ENCODE measurements at regions not wholly inside any gene's neighbourhood (a gene's known extent, or its start where the extent isn't known, plus 50 kb on each side); places are given as distances from the start of the nearest gene placed in this dataset.

GRCh38 chr4:77445823-77446222 lies 159.8 kb upstream of the CXCL13 start:
- Histone ChIP-seq H3K9ac (replicated peaks; ENCODE audit: extremely low read depth, insufficient read depth, low read length) (no peak overlapping the region), H3K9me1 (replicated peaks; ENCODE audit: control insufficient read depth, extremely low read depth, insufficient read depth, low read length) (no peaks in the 10 kb centered on the region), H3K9me3 (replicated peaks; ENCODE audit: control insufficient read depth, insufficient read depth, low read length) (no peaks in the 10 kb centered on the region), H3K4me3 (replicated peaks in 1 of 3; ENCODE audit: insufficient read depth in 1 of 3, low read depth in 1 of 3, low read length in 3 of 3) (no peak overlapping the region), H4K20me1 (replicated peaks; ENCODE audit: control insufficient read depth, extremely low read depth, insufficient read depth, low read length) (no peaks in the 10 kb centered on the region), H3K4me2 (ENCODE audit: insufficient read depth, low read length) (no peak overlapping the region), H3K36me3 (ENCODE audit: control insufficient read depth in 2 of 2, extremely low read depth in 1 of 2, insufficient read depth in 2 of 2, low read length in 2 of 2) (no peaks in the 10 kb centered on the region), H3K4me1 (ENCODE audit: control insufficient read depth, extremely low read depth, insufficient read depth, low read length) (no peaks in the 10 kb centered on the region), H2AFZ (ENCODE audit: low read depth, low read length) (no peak overlapping the region), H3K27me3 (ENCODE audit: control insufficient read depth in 2 of 2, insufficient read depth in 2 of 2, low read length in 2 of 2) (no peaks in the 10 kb centered on the region), H3K79me2 (ENCODE audit: control insufficient read depth, insufficient read depth, low read length) (no peaks in the 10 kb centered on the region), H3K27ac (ENCODE audit: insufficient read depth, low read depth, low read length) (no peak overlapping the region)
- no TSS peak for BruUV-seq (replicated peaks)
- intact Hi-C loops (cut with micrococcal nuclease) (no loop called here), dilution Hi-C loops (cut with MboI; ENCODE audit: extremely low pct_ligation_motif_present, low sequenced_read_pairs) (no loop called here)
- no peak for FAIRE-seq
- no peak for DNase-seq (ENCODE audit: low read depth, low spot score)
- ChIA-PET POLR2A (no interaction called here), CTCF (no interaction called here)
- TF ChIP-seq POLR2AphosphoS5 (IDR thresholded peaks at IDR 0.05; ENCODE audit: insufficient read depth, low read depth, low read length): no peak
- no peak for TF ChIP-seq CTCF (IDR thresholded peaks at IDR 0.05; ENCODE audit: extremely low read depth in 1 of 2, insufficient read depth in 1 of 2, low read depth in 1 of 2, low read length in 2 of 2)
- no peak for TF ChIP-seq MAX (IDR thresholded peaks at IDR 0.05; ENCODE audit: insufficient read depth, insufficient read length)
- TF ChIP-seq EZH2 (IDR thresholded peaks at IDR 0.05; ENCODE audit: borderline replicate concordance, low read depth, low read length, severe bottlenecking): no peak
- TF ChIP-seq MYC (IDR thresholded peaks at IDR 0.05; ENCODE audit: low read depth, low read length): no peak
- TF ChIP-seq JUN (IDR thresholded peaks at IDR 0.05; ENCODE audit: borderline replicate concordance, insufficient read depth, insufficient read length, low read depth): no peak
- no peak for TF ChIP-seq FOS (IDR thresholded peaks at IDR 0.05; ENCODE audit: borderline replicate concordance, insufficient read depth, low read length)
- no peak for TF ChIP-seq POLR2A (IDR thresholded peaks at IDR 0.05; ENCODE audit: low read depth, low read length)
- no peak for TF ChIP-seq GATA2 (IDR thresholded peaks at IDR 0.05; ENCODE audit: insufficient read depth, insufficient read length, low read depth, low read length)

Data from endothelial cell of umbilical vein (primary cell).